ENCODE measurements at regions not wholly inside any gene's neighbourhood (a gene's known extent, or its start where the extent isn't known, plus 50 kb on each side); places are given as distances from the start of the nearest gene placed in this dataset.

DNA sequence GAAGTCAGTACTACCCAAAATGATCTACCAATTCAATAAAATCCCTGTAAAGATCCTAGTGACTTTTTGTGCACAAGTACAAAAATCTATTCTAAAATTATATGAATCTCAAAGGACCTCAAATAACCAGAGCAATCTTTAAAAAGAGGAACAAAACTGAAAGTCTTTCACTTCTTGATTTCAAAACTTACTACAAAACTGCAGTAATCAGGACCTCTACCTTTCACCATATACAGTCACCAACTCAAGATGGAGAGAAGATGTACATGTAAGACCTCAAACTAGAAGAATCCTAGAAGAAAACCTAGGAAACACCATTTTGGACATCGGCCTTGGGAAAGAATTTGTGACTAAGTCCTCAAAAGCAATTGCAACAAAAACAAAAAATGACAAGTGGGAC is 109.5 kb upstream of the CD93 start:
- Histone ChIP-seq H2AFZ (ENCODE audit: insufficient read depth, low read depth, low read length, poor library complexity, severe bottlenecking) (no peak overlapping the region), H3K9ac (ENCODE audit: low read length) (no peak overlapping the region), H3K27me3 (replicated peaks in 1 of 4; ENCODE audit: control extremely low read depth in 1 of 4, control insufficient read depth in 3 of 4, insufficient read depth in 4 of 4, low read length in 3 of 4) (peaks cover 0 to 3% (median 0%) of the 10 kb centered on the region in 4 experiments), H3K27ac (ENCODE audit: low read length in 2 of 2) (no peak overlapping the region), H3K36me3 (replicated peaks in 1 of 2; ENCODE audit: control extremely low read depth in 1 of 2, control insufficient read depth in 1 of 2, extremely low read depth in 1 of 2, insufficient read depth in 2 of 2, low read length in 1 of 2) (no peaks in the 10 kb centered on the region), H3K4me1 (ENCODE audit: control insufficient read depth in 2 of 2, insufficient read depth in 2 of 2, low read length in 2 of 2) (no peaks in the 10 kb centered on the region), H3K4me2 (replicated peaks; ENCODE audit: low read depth, low read length, poor library complexity, severe bottlenecking) (no peak overlapping the region), H3K79me2 (ENCODE audit: control insufficient read depth, insufficient read depth, low read length) (no peaks in the 10 kb centered on the region), H3K4me3 (ENCODE audit: control extremely low read depth in 1 of 5, extremely low read depth in 1 of 5, insufficient read depth in 1 of 5, low read depth in 2 of 5, low read length in 4 of 5) (no peak overlapping the region), H3K9me3 (ENCODE audit: control extremely low read depth in 1 of 3, control insufficient read depth in 2 of 3, insufficient read depth in 1 of 3, low read length in 2 of 3) (peaks cover 0 to 4% (median 0%) of the 10 kb centered on the region in 3 donors), H4K20me1 (ENCODE audit: control insufficient read depth, insufficient read depth, low read length, poor library complexity, severe bottlenecking) (no peaks in the 10 kb centered on the region)
- WGBS (ENCODE audit: insufficient coverage), result 83% methylated on average over 1 of the region's 1 CpG
- POLR2A ChIA-PET, result no interaction called here
- H3K4me1 Mint-ChIP-seq, result peaks cover 2% of the 10 kb centered on the region
- ATAC-seq (ENCODE audit: low read depth) (no peak), DNase-seq (no peak)
- peaks cover 6% of the 10 kb centered on the region for H3K9me3 Mint-ChIP-seq (ENCODE audit: insufficient read depth)
- no peak overlapping the region for H3K27ac Mint-ChIP-seq
- intact Hi-C loops (cut with micrococcal nuclease), result no loop called here
- CTCF ChIA-PET, result no interaction called here
- TF ChIP-seq EZH2 (IDR thresholded peaks at IDR 0.05; ENCODE audit: borderline replicate concordance, insufficient read depth, low read depth, low read length, poor library complexity, severe bottlenecking), result no peak
- TF ChIP-seq, protein P1, sequence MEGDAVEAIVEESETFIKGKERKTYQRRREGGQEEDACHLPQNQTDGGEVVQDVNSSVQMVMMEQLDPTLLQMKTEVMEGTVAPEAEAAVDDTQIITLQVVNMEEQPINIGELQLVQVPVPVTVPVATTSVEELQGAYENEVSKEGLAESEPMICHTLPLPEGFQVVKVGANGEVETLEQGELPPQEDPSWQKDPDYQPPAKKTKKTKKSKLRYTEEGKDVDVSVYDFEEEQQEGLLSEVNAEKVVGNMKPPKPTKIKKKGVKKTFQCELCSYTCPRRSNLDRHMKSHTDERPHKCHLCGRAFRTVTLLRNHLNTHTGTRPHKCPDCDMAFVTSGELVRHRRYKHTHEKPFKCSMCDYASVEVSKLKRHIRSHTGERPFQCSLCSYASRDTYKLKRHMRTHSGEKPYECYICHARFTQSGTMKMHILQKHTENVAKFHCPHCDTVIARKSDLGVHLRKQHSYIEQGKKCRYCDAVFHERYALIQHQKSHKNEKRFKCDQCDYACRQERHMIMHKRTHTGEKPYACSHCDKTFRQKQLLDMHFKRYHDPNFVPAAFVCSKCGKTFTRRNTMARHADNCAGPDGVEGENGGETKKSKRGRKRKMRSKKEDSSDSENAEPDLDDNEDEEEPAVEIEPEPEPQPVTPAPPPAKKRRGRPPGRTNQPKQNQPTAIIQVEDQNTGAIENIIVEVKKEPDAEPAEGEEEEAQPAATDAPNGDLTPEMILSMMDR (IDR thresholded peaks at IDR 0.05), result no peak
- peaks cover 15% of the 10 kb centered on the region for H3K27me3 Mint-ChIP-seq
- H3K4me3 Mint-ChIP-seq, result no peak overlapping the region

DNA sequence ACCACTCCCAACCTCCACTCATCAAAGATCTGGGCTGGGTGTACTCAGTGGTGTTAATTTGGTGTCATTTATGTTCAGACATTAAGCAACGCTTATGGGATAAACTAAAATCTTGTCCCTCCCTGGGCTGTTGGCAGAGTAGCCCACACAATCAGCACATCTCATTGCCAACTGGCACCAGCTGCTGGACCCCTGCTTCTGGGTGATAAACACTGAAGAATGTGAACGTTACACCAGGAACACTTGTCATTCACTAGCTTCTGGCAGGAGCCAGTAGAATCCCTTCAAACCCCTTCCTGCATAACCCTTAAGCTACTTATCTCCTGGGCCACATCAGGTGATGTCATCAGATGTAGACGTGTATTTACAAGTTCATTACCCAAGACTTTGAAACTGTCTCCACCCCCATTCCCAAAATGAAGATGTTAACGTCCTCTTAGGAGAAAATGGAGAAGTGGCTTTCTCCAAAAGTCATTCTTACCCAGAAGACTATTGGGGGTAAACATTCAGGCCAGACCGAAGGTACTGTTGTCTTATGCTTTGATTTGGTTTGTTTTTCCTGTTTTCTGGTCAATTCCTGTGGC is 107.8 kb upstream of the CD93 start:
- POLR2A ChIA-PET, result no interaction called here
- H3K27me3 Mint-ChIP-seq, result peaks cover 11% of the 10 kb centered on the region
- Histone ChIP-seq H3K27ac (ENCODE audit: low read length in 2 of 2) (no peak overlapping the region), H3K9me3 (ENCODE audit: control extremely low read depth in 1 of 3, control insufficient read depth in 2 of 3, insufficient read depth in 1 of 3, low read length in 2 of 3) (peaks cover 0 to 4% (median 0%) of the 10 kb centered on the region in 3 donors), H3K9ac (ENCODE audit: low read length) (no peak overlapping the region), H4K20me1 (ENCODE audit: control insufficient read depth, insufficient read depth, low read length, poor library complexity, severe bottlenecking) (no peaks in the 10 kb centered on the region), H2AFZ (ENCODE audit: insufficient read depth, low read depth, low read length, poor library complexity, severe bottlenecking) (no peak overlapping the region), H3K4me3 (ENCODE audit: control extremely low read depth in 1 of 5, extremely low read depth in 1 of 5, insufficient read depth in 1 of 5, low read depth in 2 of 5, low read length in 4 of 5) (no peak overlapping the region), H3K79me2 (ENCODE audit: control insufficient read depth, insufficient read depth, low read length) (no peaks in the 10 kb centered on the region), H3K27me3 (replicated peaks in 1 of 4; ENCODE audit: control extremely low read depth in 1 of 4, control insufficient read depth in 3 of 4, insufficient read depth in 4 of 4, low read length in 3 of 4) (no peaks in the 10 kb centered on the region), H3K36me3 (replicated peaks in 1 of 2; ENCODE audit: control extremely low read depth in 1 of 2, control insufficient read depth in 1 of 2, extremely low read depth in 1 of 2, insufficient read depth in 2 of 2, low read length in 1 of 2) (no peaks in the 10 kb centered on the region), H3K4me2 (replicated peaks; ENCODE audit: low read depth, low read length, poor library complexity, severe bottlenecking) (no peak overlapping the region), H3K4me1 (ENCODE audit: control insufficient read depth in 2 of 2, insufficient read depth in 2 of 2, low read length in 2 of 2) (no peaks in the 10 kb centered on the region)
- intact Hi-C loops (cut with micrococcal nuclease), result no loop called here
- DNase-seq (no peak), ATAC-seq (ENCODE audit: low read depth) (no peak)
- H3K27ac Mint-ChIP-seq, result no peak overlapping the region
- no peak for TF ChIP-seq EZH2 (IDR thresholded peaks at IDR 0.05; ENCODE audit: borderline replicate concordance, insufficient read depth, low read depth, low read length, poor library complexity, severe bottlenecking)
- TF ChIP-seq, protein P1 (IDR thresholded peaks at IDR 0.05), result no peak
- H3K9me3 Mint-ChIP-seq (ENCODE audit: insufficient read depth), result peaks cover 6% of the 10 kb centered on the region
- H3K4me1 Mint-ChIP-seq, result peaks cover 2% of the 10 kb centered on the region
- CTCF ChIA-PET, result interaction anchor here (0.5 kb wide), 1 partner anchor 1680 kb away, joined by 4 read pairs; the partner anchor contains the start of gene NKX2-2
- no peak overlapping the region for H3K4me3 Mint-ChIP-seq
- WGBS (ENCODE audit: insufficient coverage), result 78% methylated on average over 2 of the region's 5 CpGs
